Adrenal gland (tissue), 5 donors: ENCODE measurements at regions not wholly inside any gene's neighbourhood (a gene's known extent, or its start where the extent isn't known, plus 50 kb on each side); places are given as distances from the start of the nearest gene placed in this dataset.

ENCODE experiments used
- CTCF ChIP-seq, 6 experiments: fragments of 450-650 bp in 4 of 6; fragments of 200-600 bp in 2 of 6; sonication (generic) in 1 of 6; IDR thresholded peaks; 1 replicate in 5 of 6; 2 replicates in 1 of 6; pipeline versions ENCODE4 v1.5.1 to v1.8.0; 2016 to 2021; ENCODE audit warnings: antibody characterized with exemption in 6 of 6, mild to moderate bottlenecking in 2 of 6, moderate library complexity in 1 of 6
- POLR2A ChIP-seq, 2 donors: fragments of 450-650 bp; IDR thresholded peaks; one replicate each; pipeline ENCODE4 v1.6.1; 2017; ENCODE audit warnings: antibody characterized with exemption in 2 of 2, mild to moderate bottlenecking in 2 of 2, moderate library complexity in 1 of 2
- donor health status: DM: no; HTN: no; CAD: no.

GRCh38 chr3:160069986-160070385 is 81.4 kb downstream of the IL12A start:
- TF ChIP-seq CTCF (IDR thresholded peaks at IDR 0.05) (no peak), POLR2A (IDR thresholded peaks at IDR 0.05) (no peak)
